ENCODE measurements at regions not wholly inside any gene's neighbourhood (a gene's known extent, or its start where the extent isn't known, plus 50 kb on each side); places are given as distances from the start of the nearest gene placed in this dataset.

DNA sequence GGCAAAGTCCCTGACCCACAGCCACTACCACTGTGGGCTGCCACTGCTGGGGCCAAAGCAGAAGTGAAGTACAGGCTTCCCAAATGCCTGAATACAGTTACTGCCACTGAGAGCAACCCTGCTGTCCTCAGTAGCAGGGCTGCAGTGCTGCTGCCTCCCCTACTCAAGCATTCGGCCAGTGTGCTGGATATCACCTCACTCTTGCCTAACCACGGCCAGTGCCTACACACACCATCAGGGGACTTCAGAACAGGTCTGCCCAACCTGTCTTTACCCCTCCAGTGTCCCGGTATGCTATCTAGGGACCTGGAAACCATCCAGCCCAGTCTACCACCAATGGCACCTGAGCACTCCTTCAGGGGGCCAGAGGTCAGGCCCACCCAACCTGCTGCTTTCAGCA lies 261.5 kb upstream of the COL8A1 start:
- no CpG with 5 or more reads among the region's 3 CpGs for WGBS (ENCODE audit: insufficient coverage, insufficient read length)
- Histone ChIP-seq H3K9me3 (ENCODE audit: control insufficient read depth, insufficient read depth, low read length) (no peaks in the 10 kb centered on the region), H3K27me3 (ENCODE audit: control insufficient read depth, insufficient read depth, low read length) (no peaks in the 10 kb centered on the region), H3K4me3 (ENCODE audit: low read length) (no peak overlapping the region), H3K36me3 (ENCODE audit: control insufficient read depth, insufficient read depth, low read length) (no peaks in the 10 kb centered on the region), H3K4me1 (ENCODE audit: control insufficient read depth, insufficient read depth, low read length) (no peaks in the 10 kb centered on the region), H3K27ac (ENCODE audit: low read length) (no peak overlapping the region)
- DNase-seq (ENCODE audit: low read depth, low spot score) = no peak

GRCh38 chr3:99373846-99374210 lies 264.6 kb upstream of the COL8A1 start:
- no peak overlapping the region for H3K27ac ChIP-seq (ENCODE audit: low read length)
- no peak for DNase-seq (ENCODE audit: low read depth, low spot score)
- no peak overlapping the region for H3K4me3 ChIP-seq (ENCODE audit: low read length)
- H3K9me3 ChIP-seq (ENCODE audit: control insufficient read depth, insufficient read depth, low read length) = no peaks in the 10 kb centered on the region
- no peaks in the 10 kb centered on the region for H3K36me3 ChIP-seq (ENCODE audit: control insufficient read depth, insufficient read depth, low read length)
- no CpG with 5 or more reads among the region's 2 CpGs for WGBS (ENCODE audit: insufficient coverage, insufficient read length)
- no peaks in the 10 kb centered on the region for H3K4me1 ChIP-seq (ENCODE audit: control insufficient read depth, insufficient read depth, low read length)
- H3K27me3 ChIP-seq (ENCODE audit: control insufficient read depth, insufficient read depth, low read length) = no peaks in the 10 kb centered on the region

- DNase-seq (ENCODE audit: low read depth, low spot score) = no peak
- H3K9me3 ChIP-seq (ENCODE audit: control insufficient read depth, insufficient read depth, low read length) = no peaks in the 10 kb centered on the region
- H3K27ac ChIP-seq (ENCODE audit: low read length) = no peak overlapping the region
- H3K4me3 ChIP-seq (ENCODE audit: low read length) = no peak overlapping the region
- WGBS (ENCODE audit: insufficient coverage, insufficient read length) = no CpG with 5 or more reads among the region's 4 CpGs
- H3K36me3 ChIP-seq (ENCODE audit: control insufficient read depth, insufficient read depth, low read length) = no peaks in the 10 kb centered on the region
- no peaks in the 10 kb centered on the region for H3K27me3 ChIP-seq (ENCODE audit: control insufficient read depth, insufficient read depth, low read length)
- H3K4me1 ChIP-seq (ENCODE audit: control insufficient read depth, insufficient read depth, low read length) = no peaks in the 10 kb centered on the region
Measured at GRCh38 chr3:99373088-99373845, 265.1 kb upstream of the COL8A1 start.

DNA sequence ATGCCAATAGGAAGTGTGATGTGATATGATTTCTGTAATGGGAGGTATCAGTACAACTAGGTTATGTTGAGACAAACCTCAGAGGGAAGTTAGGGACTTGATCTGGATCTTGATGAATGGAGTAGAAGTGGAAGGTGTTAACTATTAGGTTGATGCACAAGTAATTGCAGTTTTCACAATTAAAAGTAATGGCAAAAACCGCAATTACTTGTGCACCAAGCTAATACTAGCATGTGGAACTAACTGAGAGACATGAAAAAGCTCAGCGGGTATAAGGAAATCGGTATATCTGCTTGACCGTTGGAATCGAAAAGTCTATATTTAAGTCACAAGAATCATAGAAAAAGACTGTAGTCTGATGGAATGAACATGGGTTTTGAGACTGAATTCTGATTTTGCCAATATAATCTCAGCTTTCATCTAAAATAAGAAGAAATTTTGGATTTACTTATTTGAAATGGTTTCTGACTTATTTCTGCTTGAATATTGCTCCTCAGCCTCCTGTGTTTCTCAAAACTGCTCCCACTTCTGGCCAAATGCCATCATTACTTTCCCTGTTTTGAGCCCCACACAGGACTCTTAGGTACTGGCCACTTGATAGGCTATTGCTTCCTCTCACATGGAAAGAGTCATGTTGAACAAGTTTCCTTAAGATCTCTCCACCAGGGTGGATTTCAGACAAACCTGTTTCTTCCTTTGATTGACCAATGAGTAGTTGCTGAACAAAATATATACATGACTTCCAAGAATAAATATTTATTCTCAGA lies 271.5 kb upstream of the COL8A1 start:
- H3K27me3 ChIP-seq (ENCODE audit: control insufficient read depth, insufficient read depth, low read length) = no peaks in the 10 kb centered on the region
- no peaks in the 10 kb centered on the region for H3K9me3 ChIP-seq (ENCODE audit: control insufficient read depth, insufficient read depth, low read length)
- no peaks in the 10 kb centered on the region for H3K4me1 ChIP-seq (ENCODE audit: control insufficient read depth, insufficient read depth, low read length)
- H3K27ac ChIP-seq (ENCODE audit: low read length) = no peak overlapping the region
- no peak overlapping the region for H3K4me3 ChIP-seq (ENCODE audit: low read length)
- peak; percentile 27 for DNase-seq (ENCODE audit: low read depth, low spot score)
- WGBS (ENCODE audit: insufficient coverage, insufficient read length) = no CpG with 5 or more reads among the region's 5 CpGs
- H3K36me3 ChIP-seq (ENCODE audit: control insufficient read depth, insufficient read depth, low read length) = no peaks in the 10 kb centered on the region

GRCh38 chr3:99365979-99366378 lies 272.4 kb upstream of the COL8A1 start:
- Histone ChIP-seq H3K4me3 (ENCODE audit: low read length) (no peak overlapping the region), H3K9me3 (ENCODE audit: control insufficient read depth, insufficient read depth, low read length) (no peaks in the 10 kb centered on the region), H3K27ac (ENCODE audit: low read length) (no peak overlapping the region), H3K27me3 (ENCODE audit: control insufficient read depth, insufficient read depth, low read length) (no peaks in the 10 kb centered on the region), H3K36me3 (ENCODE audit: control insufficient read depth, insufficient read depth, low read length) (no peaks in the 10 kb centered on the region), H3K4me1 (ENCODE audit: control insufficient read depth, insufficient read depth, low read length) (no peaks in the 10 kb centered on the region)
- no peak for DNase-seq (ENCODE audit: low read depth, low spot score)
- WGBS (ENCODE audit: insufficient coverage, insufficient read length) = no CpG with 5 or more reads among the region's 1 CpG

- no peak for DNase-seq (ENCODE audit: low read depth, low spot score)
- no peaks in the 10 kb centered on the region for H3K36me3 ChIP-seq (ENCODE audit: control insufficient read depth, insufficient read depth, low read length)
- no peaks in the 10 kb centered on the region for H3K27me3 ChIP-seq (ENCODE audit: control insufficient read depth, insufficient read depth, low read length)
- H3K4me1 ChIP-seq (ENCODE audit: control insufficient read depth, insufficient read depth, low read length) = no peaks in the 10 kb centered on the region
- no peaks in the 10 kb centered on the region for H3K9me3 ChIP-seq (ENCODE audit: control insufficient read depth, insufficient read depth, low read length)
- H3K27ac ChIP-seq (ENCODE audit: low read length) = no peak overlapping the region
- no peak overlapping the region for H3K4me3 ChIP-seq (ENCODE audit: low read length)
Measured at GRCh38 chr3:99365396-99365795, 273.0 kb upstream of the COL8A1 start.

DNA sequence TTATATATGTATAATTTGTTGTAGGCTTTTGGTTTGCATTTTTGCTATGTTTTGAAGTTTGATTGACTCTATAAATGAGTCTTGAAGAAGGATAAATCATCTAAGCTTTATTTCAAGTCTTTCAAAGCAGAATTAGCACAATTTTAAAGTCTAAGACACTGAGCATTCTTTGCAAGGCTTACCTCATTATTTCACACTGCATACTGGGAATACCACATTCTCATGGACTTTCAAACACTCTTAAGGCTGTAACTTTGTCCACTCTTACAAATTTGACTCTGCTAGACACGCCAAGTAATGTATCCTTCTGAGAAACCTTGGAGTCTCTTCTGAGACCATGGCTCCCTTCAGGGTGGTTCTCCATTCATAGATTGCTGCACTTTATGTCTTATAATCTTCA lies 281.3 kb upstream of the COL8A1 start:
- Histone ChIP-seq H3K36me3 (ENCODE audit: control insufficient read depth, insufficient read depth, low read length) (no peaks in the 10 kb centered on the region), H3K27me3 (ENCODE audit: control insufficient read depth, insufficient read depth, low read length) (no peaks in the 10 kb centered on the region), H3K9me3 (ENCODE audit: control insufficient read depth, insufficient read depth, low read length) (no peaks in the 10 kb centered on the region), H3K27ac (ENCODE audit: low read length) (no peak overlapping the region), H3K4me1 (ENCODE audit: control insufficient read depth, insufficient read depth, low read length) (no peaks in the 10 kb centered on the region), H3K4me3 (ENCODE audit: low read length) (no peak overlapping the region)
- DNase-seq (ENCODE audit: low read depth, low spot score) = no peak
- no CpG with 5 or more reads among the region's 1 CpG for WGBS (ENCODE audit: insufficient coverage, insufficient read length)

DNA sequence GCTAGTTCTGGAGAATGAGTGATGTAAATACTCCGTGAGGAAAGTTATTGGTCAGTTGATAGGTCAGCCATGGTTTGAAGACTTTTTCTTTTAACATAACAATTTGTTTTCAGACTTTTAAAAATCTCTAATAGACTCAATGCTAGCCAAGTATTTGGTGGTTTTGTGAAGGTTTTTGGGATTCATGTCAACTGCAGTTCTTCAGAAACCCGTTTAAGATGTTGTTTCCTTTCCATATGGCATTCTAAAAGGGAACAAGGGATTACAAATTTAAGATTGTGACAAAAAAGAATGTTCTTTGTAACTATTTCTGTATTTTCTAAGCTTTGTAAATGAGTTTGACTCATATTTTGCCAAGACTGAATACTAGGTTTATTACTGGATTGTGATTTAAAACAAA lies 281.7 kb upstream of the COL8A1 start:
- DNase-seq (ENCODE audit: low read depth, low spot score) = no peak
- Histone ChIP-seq H3K9me3 (ENCODE audit: control insufficient read depth, insufficient read depth, low read length) (no peaks in the 10 kb centered on the region), H3K4me3 (ENCODE audit: low read length) (no peak overlapping the region), H3K4me1 (ENCODE audit: control insufficient read depth, insufficient read depth, low read length) (no peaks in the 10 kb centered on the region), H3K36me3 (ENCODE audit: control insufficient read depth, insufficient read depth, low read length) (no peaks in the 10 kb centered on the region), H3K27me3 (ENCODE audit: control insufficient read depth, insufficient read depth, low read length) (no peaks in the 10 kb centered on the region), H3K27ac (ENCODE audit: low read length) (no peak overlapping the region)
- no CpG with 5 or more reads among the region's 2 CpGs for WGBS (ENCODE audit: insufficient coverage, insufficient read length)

DNA sequence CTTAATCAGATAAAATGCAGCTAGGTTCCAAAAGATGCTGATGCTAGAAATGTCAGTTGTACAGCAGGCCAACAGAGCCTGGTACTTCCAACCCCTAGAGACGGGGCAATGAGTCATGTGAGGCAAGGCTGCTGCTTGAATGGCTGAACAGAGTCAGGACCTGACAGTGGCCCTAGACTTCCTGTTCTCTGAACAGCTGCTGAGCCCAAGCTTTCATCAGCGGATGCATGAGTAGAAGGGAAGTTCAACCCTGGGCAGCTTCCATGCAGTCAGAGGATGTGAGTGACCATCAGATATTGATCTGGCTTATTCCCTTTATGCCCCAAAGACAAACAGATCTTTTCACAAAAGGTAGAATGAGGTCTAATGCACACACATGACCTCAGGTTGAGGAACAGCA lies 282.9 kb upstream of the COL8A1 start:
- no peaks in the 10 kb centered on the region for H3K36me3 ChIP-seq (ENCODE audit: control insufficient read depth, insufficient read depth, low read length)
- DNase-seq (ENCODE audit: low read depth, low spot score) = no peak
- H3K4me1 ChIP-seq (ENCODE audit: control insufficient read depth, insufficient read depth, low read length) = no peaks in the 10 kb centered on the region
- no peaks in the 10 kb centered on the region for H3K9me3 ChIP-seq (ENCODE audit: control insufficient read depth, insufficient read depth, low read length)
- WGBS (ENCODE audit: insufficient coverage, insufficient read length) = no CpG with 5 or more reads among the region's 2 CpGs
- H3K4me3 ChIP-seq (ENCODE audit: low read length) = no peak overlapping the region
- H3K27ac ChIP-seq (ENCODE audit: low read length) = no peak overlapping the region
- H3K27me3 ChIP-seq (ENCODE audit: control insufficient read depth, insufficient read depth, low read length) = no peaks in the 10 kb centered on the region

- WGBS (ENCODE audit: insufficient coverage, insufficient read length) = no CpG with 5 or more reads among the region's 3 CpGs
Measured at GRCh38 chr3:99352811-99353210, 285.6 kb upstream of the COL8A1 start.

DNA sequence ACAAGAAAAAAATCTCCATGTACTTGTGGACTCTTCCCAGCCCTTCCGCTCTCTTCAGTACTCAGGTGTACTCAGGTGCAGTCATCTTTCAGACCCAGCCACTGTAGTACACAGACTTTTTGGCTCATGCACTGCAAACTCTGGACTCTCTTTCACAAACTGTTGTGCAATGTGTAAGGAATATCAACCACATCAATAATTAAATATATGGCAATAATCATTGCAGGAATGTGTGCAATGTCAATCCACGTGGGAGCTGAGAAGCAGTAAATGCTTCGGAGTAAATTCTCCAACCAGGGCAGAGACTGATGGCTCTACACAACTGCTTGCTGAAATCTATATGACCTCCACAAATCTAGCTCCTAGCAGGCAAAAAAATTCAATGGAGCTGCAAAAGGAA lies 287.3 kb upstream of the COL8A1 start:
- no peak for DNase-seq (ENCODE audit: low read depth, low spot score)
- no CpG with 5 or more reads among the region's 3 CpGs for WGBS (ENCODE audit: insufficient coverage, insufficient read length)

More at GRCh38 chr3:99352811-99353210, 285.6 kb upstream of the COL8A1 start:
- H3K27ac ChIP-seq (ENCODE audit: low read length) = no peak overlapping the region
- H3K4me3 ChIP-seq (ENCODE audit: low read length) = no peak overlapping the region
- H3K9me3 ChIP-seq (ENCODE audit: control insufficient read depth, insufficient read depth, low read length) = no peaks in the 10 kb centered on the region
- no peaks in the 10 kb centered on the region for H3K27me3 ChIP-seq (ENCODE audit: control insufficient read depth, insufficient read depth, low read length)
- no peaks in the 10 kb centered on the region for H3K4me1 ChIP-seq (ENCODE audit: control insufficient read depth, insufficient read depth, low read length)
- no peak for DNase-seq (ENCODE audit: low read depth, low spot score)
- H3K36me3 ChIP-seq (ENCODE audit: control insufficient read depth, insufficient read depth, low read length) = no peaks in the 10 kb centered on the region

More for the DNA sequence above, 287.3 kb upstream of the COL8A1 start:
- Histone ChIP-seq H3K4me3 (ENCODE audit: low read length) (no peak overlapping the region), H3K27me3 (ENCODE audit: control insufficient read depth, insufficient read depth, low read length) (no peaks in the 10 kb centered on the region), H3K27ac (ENCODE audit: low read length) (no peak overlapping the region), H3K4me1 (ENCODE audit: control insufficient read depth, insufficient read depth, low read length) (no peaks in the 10 kb centered on the region), H3K9me3 (ENCODE audit: control insufficient read depth, insufficient read depth, low read length) (no peaks in the 10 kb centered on the region), H3K36me3 (ENCODE audit: control insufficient read depth, insufficient read depth, low read length) (no peaks in the 10 kb centered on the region)
